ENCODE measurements at regions not wholly inside any gene's neighbourhood (a gene's known extent, or its start where the extent isn't known, plus 50 kb on each side); places are given as distances from the start of the nearest gene placed in this dataset.
"Not testable (repeated sequence)": the region's sequence is repeated elsewhere in the genome, so short reads cannot be mapped to it uniquely, and the experiment has no call there.

DNA sequence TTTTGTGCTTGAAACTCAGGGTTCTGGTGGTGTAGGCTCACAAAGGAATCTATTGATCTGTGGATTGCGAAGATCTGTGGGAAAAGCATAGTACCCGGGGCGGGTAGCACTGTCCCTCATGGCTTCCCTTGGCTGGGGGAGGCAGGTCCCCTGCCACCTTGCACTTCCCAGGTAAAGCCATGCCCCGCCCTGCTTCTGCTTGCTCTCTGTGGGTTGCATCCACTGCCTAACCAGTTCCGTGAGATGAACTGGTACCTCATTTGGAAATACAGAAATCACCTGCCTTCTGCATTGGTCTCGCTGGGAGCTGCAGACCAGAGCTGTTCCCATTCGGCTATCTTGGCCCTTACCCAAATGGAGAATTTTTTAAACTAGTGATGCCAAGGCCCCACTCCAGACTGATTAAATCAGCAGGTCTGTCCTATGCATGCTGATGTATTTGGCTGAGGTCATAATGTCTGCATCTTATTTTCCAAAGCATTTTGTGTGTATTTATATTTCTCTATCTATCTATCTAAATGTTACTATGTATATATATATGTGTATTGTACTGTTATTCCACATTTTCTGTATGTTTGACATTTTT is 65.5 kb upstream of the SLC7A14 start:
- no peak for DNase-seq (ENCODE audit: low read depth in 3 of 3)

DNA sequence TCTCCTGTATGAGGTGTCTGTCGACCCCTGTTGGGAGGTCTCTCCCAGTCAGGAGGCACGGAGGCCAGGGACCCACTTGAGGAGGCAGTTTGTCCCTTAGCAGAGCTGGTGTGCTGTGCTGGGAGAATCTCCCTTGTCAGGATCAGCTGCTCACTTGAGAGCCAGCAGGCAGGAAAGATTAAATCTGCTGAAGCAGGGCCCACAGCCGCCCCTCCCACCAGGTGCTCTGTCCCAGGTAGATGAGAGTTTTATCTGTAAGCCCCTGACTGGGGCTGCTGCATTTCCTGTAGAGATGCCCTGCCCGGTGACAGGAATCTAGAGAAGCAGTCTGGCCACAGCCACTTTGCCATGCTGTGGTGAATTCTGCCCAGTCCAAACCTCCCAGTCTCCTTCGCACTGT is 64.7 kb upstream of the SLC7A14 start:
- not testable (repeated sequence) for DNase-seq (ENCODE audit: low read depth in 3 of 3)

DNA sequence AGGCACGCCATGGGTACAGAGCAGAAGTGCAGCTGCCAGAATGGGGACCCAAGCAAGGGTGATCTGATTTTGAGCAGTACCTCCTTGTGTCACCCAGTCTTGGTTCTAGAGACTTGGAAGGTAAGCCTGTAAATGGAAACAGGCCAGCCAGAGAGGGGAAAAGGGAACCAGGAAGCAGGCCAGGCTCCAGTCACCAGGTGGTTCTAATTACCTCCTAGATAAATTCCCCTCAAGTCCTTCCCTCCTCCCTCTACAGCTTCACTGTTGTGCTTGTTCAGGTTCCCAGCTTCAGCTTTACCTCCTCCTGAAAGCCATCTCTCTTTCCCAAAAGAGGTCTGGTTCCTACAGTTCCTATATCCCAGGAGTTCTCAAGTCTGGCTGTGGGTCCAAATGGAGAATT is 58.8 kb upstream of the SLC7A14 start:
- no peak for DNase-seq (ENCODE audit: low read depth in 3 of 3)

DNA sequence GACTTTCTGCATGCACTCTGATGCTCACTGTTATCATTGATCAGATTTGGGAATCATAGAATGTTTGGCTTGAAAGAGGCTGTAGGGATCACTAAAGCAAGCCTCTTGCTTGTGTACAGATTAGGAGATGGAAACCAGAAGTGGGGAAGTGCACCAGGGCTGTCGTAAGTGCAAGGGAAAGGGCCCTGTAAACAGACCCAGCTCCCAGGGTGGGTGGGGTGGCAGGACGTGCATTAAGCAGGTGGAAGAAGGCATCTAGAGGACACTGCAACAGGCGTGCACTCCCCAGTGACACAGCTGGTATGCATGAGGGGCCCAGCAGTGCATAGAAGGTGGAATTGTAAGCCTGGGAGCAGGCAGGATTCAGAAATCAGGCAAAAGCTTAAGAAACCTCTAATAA is 58.0 kb upstream of the SLC7A14 start:
- no peak for DNase-seq (ENCODE audit: low read depth in 3 of 3)

DNA sequence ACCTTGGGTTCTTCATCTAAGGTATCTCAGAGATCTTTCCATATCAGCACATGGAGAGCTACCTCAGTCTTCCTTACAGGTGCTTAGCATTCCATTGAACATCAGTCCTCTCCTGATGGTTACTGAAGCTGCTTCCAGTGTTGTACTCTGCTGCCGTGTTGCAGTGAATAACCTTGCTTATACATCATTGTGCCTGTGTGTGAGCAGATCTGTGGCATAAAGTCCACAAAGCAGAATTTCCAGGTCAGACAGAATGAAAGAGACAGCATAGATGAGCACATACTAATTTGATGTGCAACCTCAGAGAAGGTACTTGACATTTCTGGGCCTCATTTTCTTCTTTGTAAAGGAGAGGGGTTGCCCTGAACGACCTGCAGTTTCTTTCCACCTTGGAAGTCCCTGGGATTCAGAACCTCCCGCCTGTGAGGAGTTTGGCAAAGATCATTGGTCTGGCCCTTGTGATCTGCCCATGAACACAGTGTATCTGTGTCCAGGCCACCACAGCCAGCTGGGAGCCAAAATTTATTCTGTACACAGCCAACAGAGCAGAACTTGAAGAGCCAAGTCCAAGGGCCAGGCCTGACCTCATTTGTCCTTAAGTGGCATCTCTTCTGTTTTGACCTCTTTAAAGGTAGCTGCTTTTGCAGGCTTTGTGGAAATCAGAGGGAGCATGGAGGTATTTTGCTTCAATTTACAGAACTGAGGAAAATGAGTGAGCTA is 57.2 kb upstream of the SLC7A14 start:
- DNase-seq (ENCODE audit: low read depth in 3 of 3): no peak

DNA sequence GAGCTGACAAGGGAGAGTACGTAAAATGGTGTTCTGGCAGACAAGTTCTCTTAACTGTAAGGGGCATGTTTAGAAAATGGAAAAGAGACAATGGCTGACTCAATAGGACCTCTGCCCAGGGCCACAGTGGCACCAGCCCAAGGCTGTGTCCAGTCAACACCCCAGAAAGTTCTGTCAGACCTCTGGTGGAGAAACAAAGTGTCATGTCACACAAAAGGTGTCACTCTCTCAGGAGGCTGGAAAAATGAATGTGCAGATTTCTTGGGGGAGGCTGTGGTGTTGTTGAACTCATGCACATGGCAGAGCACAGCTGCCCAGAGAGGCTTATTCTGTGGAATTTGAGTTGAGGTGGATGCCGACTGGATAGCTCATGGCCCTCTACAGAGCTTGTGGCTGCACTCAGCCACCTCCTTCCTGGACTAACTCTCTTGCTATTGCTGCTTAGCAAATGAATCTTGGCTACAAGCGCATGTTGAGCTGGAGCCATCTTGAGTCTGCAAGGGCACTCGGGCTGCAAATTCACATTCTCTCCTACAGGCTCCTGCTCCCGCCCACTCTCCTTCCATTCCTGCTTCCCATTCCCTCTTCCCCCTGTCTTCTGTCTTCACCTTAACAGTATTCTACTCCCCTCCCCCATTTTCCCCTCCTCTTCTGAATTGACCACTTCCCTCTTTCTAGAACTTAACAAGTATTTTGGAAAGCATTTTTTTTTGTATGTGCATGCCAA is 55.8 kb upstream of the SLC7A14 start:
- DNase-seq (ENCODE audit: low read depth in 3 of 3): no peak

DNA sequence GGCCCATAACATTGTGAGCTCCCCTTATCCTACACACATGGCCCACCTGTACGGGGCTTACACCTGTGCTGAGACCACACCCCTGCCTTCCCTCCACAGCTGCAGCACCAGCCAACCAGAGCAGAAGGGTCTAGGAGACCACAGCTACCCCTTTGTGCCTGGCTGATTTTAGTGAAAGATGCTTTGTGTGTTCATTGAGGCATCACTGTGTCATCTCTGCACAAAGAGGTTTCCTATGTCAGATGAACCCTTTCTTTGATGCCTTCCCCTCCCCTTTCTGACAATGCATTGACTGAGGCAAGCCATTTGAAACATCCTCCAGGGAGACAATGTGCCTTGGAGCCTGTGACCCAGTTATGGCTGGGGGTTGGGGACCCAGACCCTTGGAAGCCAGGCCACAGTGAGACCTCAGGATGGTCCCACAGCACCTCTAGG is 54.9 kb upstream of the SLC7A14 start:
- no peak for DNase-seq (ENCODE audit: low read depth in 3 of 3)

DNA sequence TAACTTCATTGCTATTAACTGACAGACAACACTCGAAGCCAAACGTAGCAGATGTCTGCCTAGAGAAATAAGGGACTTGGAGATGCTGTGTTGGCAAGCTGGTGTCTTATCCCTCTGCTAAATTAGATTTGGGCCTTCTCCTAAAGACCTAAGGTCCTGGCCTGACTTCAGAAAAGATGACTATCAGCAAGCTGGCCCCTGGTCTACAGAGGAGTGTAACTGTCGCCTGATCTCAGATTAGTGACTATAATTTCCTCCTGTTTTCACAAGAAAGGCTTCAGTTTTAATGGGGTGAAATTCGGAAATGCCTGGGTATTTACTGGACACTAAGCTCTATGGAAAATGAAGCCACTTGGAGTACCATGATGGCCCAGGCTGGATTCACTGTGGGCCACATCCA is 53.1 kb upstream of the SLC7A14 start:
- no peak for DNase-seq (ENCODE audit: low read depth in 3 of 3)

DNA sequence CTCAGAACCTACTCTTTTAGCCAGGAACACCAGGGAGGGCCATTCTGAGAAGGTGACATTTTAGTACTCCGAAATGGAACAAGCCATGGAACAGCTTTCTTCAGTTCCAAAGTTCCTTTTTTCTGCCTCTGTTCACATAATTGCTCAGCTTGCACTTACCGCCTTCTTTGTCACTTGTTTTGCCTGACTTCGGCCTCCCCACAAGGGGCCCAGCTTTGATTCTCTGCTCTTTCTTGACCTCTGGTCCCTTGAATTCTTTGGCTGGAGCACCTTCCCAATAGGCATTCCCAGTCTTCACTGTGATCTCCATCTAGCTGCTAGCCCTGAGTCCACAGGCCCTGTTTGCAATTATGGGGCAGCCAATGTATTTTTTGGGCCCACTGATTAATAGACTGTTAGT is 51.4 kb upstream of the SLC7A14 start:
- no peak for DNase-seq (ENCODE audit: low read depth in 3 of 3)

DNA sequence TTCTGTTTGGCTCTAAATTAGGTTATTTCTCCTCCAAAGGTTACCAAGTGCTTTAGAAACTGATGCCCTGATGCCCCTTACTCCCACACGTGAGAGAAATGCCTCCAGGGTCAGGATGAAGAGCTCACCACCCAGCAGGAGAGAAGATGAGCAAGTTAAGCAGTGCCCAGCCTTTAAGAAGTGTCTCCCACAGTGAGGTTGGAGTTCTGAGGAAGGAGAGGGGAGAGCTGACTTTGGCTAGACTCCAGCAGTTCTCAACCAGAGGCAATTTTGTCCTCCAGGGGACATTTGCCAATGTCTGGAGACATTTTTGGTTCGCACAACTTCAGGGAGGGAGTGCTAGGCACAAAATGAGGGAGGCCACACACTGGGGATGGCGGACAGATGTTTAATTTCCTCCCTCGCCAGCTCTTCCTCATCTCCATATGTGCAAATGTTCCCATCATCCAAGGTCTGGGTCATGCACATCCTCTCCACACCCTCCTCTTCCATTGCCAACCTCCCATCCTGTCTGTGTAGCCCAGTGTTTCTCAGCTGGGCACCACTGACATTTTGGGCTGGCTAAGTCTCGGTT is 50.6 kb upstream of the SLC7A14 start:
- no peak for DNase-seq (ENCODE audit: low read depth in 3 of 3)

All from stimulated activated CD4-positive, alpha-beta T cell treated with anti-CD3 and anti-CD28 coated beads, TNF-alpha, amount 100 ng/mL, for 24 hours (primary cell).